Cardiac muscle cell (in vitro differentiated cells and primary cell): ENCODE measurements at regions not wholly inside any gene's neighbourhood (a gene's known extent, or its start where the extent isn't known, plus 50 kb on each side); places are given as distances from the start of the nearest gene placed in this dataset.
"Not testable (repeated sequence)": the region's sequence is repeated elsewhere in the genome, so short reads cannot be mapped to it uniquely, and the experiment has no call there.

Experiments used
- DNase-seq, 2 donors: peaks; one replicate each; pipeline versions ENCODE4 v3.0.0 to v3.0.0-alpha.2; 2010 to 2017; ENCODE audit warnings: low read depth in 1 of 2, low spot score in 1 of 2
- H3K27ac ChIP-seq: fragments of 200-600 bp; sonication (generic); 2 replicates; pipeline ENCODE4 v1.5.1; 2016
- H3K27me3 ChIP-seq: fragments of 200-600 bp; sonication (generic); 2 replicates; pipeline ENCODE4 v1.6.0; 2016; ENCODE audit warnings: control low read depth
- H3K36me3 ChIP-seq: fragments of 200-600 bp; sonication (generic); 2 replicates; pipeline ENCODE4 v1.5.1; 2016; ENCODE audit warnings: control low read depth
- H3K4me1 ChIP-seq: fragments of 200-600 bp; sonication (generic); 2 replicates; pipeline ENCODE4 v1.8.1; 2017; ENCODE audit warnings: low read depth, mild to moderate bottlenecking, mixed run types
- H3K4me3 ChIP-seq: fragments of 200-600 bp; sonication (generic); 2 replicates; pipeline ENCODE4 v1.5.1; 2016; ENCODE audit warnings: mild to moderate bottlenecking
- H3K9me3 ChIP-seq: fragments of 200-600 bp; sonication (generic); 2 replicates; pipeline ENCODE4 v1.5.1; 2017; ENCODE audit warnings: low read depth, mild to moderate bottlenecking, control low read depth
- CTCF ChIP-seq: IDR thresholded peaks from 2 replicates; pipeline ENCODE4 v1.5.1; 2012; ENCODE audit warnings: low read depth, mild to moderate bottlenecking, low read length

DNA sequence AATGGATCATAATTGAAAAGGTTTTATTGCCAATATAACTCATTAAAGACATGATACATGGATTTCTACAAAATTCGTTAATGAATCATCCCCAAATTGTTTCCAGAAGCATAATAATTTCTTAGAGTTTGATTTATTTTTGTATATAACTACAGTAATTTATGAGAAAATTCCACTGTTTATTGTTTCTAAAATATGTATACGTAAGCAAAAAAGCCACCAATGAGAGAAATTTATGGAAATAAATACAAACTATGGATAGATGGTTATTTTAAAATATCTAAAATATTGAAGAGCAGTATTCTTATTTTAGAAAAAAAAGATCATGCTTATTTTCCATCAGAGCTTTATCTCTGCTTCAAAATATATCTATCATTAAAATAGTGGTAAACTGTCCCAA is 260.0 kb upstream of the ZNF385D start:
- H3K4me1 ChIP-seq: no peaks in the 10 kb centered on the region
- H3K9me3 ChIP-seq: no peaks in the 10 kb centered on the region
- no peak overlapping the region for H3K27ac ChIP-seq
- no peaks in the 10 kb centered on the region for H3K27me3 ChIP-seq
- TF ChIP-seq CTCF: no peak
- DNase-seq: no peak
- H3K36me3 ChIP-seq: no peaks in the 10 kb centered on the region
- H3K4me3 ChIP-seq: no peak overlapping the region

- H3K36me3 ChIP-seq: no peaks in the 10 kb centered on the region
- no peaks in the 10 kb centered on the region for H3K4me1 ChIP-seq
- no peak for DNase-seq
- no peaks in the 10 kb centered on the region for H3K27me3 ChIP-seq
- no peak for TF ChIP-seq CTCF
- H3K9me3 ChIP-seq: no peaks in the 10 kb centered on the region
- no peak overlapping the region for H3K27ac ChIP-seq
- no peak overlapping the region for H3K4me3 ChIP-seq
Measured at GRCh38 chr3:22012471-22012870, 261.5 kb upstream of the ZNF385D start.

GRCh38 chr3:22013641-22014040 is 262.6 kb upstream of the ZNF385D start:
- H3K27me3 ChIP-seq: no peaks in the 10 kb centered on the region
- H3K9me3 ChIP-seq: no peaks in the 10 kb centered on the region
- H3K4me1 ChIP-seq: no peaks in the 10 kb centered on the region
- H3K4me3 ChIP-seq: no peak overlapping the region
- no peaks in the 10 kb centered on the region for H3K36me3 ChIP-seq
- DNase-seq: peak in 1 of 2 donors; percentile 13
- no peak overlapping the region for H3K27ac ChIP-seq
- no peak for TF ChIP-seq CTCF

DNA sequence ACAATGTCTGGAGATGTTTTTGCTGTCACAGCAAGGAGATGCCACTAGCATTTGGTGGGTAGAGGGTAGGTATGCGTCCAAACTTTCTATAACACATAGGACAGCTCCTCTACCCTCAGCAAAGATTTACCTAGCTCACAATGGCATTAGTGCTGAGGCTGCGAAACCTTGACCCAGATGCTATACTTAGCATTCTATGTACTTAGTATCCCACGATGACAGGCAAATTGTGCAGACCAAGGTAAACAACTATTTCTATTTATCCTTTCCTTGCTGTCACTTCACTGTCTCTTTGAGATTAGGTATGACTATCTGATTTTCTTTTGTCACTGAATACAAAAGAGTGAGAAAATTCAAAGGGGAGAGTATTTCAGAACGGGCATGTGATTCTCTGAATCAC is 265.2 kb upstream of the ZNF385D start:
- no peaks in the 10 kb centered on the region for H3K27me3 ChIP-seq
- no peak for DNase-seq
- no peak overlapping the region for H3K27ac ChIP-seq
- H3K4me3 ChIP-seq: no peak overlapping the region
- no peaks in the 10 kb centered on the region for H3K9me3 ChIP-seq
- TF ChIP-seq CTCF: no peak
- H3K36me3 ChIP-seq: no peaks in the 10 kb centered on the region
- H3K4me1 ChIP-seq: no peaks in the 10 kb centered on the region

- not testable (repeated sequence) for DNase-seq, H3K27ac ChIP-seq, H3K4me3 ChIP-seq, H3K27me3 ChIP-seq, H3K4me1 ChIP-seq, H3K9me3 ChIP-seq, H3K36me3 ChIP-seq
Measured at GRCh38 chr3:22024638-22025037, 273.6 kb upstream of the ZNF385D start.

- H3K9me3 ChIP-seq: no peaks in the 10 kb centered on the region
- DNase-seq: no peak
- no peaks in the 10 kb centered on the region for H3K27me3 ChIP-seq
- no peak overlapping the region for H3K27ac ChIP-seq
- H3K4me3 ChIP-seq: no peak overlapping the region
- no peak for TF ChIP-seq CTCF
- H3K36me3 ChIP-seq: no peaks in the 10 kb centered on the region
- H3K4me1 ChIP-seq: no peaks in the 10 kb centered on the region
Measured at GRCh38 chr3:22029480-22029879, 278.5 kb upstream of the ZNF385D start.
